ENCODE measurements at regions not wholly inside any gene's neighbourhood (a gene's known extent, or its start where the extent isn't known, plus 50 kb on each side); places are given as distances from the start of the nearest gene placed in this dataset.

DNA sequence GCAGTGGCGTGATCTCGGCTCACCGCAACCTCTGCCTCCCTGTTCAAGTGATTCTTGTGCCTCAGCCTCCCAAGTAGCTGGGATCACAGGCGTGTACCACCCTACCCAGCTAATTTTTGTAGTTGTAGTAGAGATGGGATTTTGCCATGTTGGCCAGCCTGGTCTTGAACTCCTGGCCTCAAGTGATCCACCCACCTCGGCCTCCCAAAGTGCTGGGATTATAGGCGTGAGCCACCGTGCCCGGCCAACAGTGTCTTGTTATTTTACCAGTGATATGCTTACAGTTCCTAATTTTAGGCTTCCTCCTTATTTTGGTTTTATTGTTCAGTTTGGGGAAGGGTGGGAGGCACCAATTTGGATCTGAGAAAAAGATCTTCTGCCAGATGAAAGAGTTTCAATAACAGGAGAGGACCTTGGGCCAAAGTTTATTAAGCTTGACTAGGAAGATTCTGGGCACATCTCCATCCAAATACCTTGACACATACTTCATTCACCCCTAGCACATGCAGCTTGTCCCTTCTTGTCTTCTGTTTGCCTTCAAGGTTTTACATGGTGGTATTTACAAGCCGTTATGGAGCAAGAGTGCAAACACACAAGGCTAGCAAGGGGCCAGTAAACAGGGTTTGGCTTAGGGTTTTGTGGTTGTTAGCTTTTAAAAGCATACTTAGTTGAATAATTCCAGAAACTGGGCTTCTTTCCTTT, 168.1 kb upstream of the DMRT1 start:
- intact Hi-C loops (cut with DNase I), result no loop called here
- TF ChIP-seq, protein P1, sequence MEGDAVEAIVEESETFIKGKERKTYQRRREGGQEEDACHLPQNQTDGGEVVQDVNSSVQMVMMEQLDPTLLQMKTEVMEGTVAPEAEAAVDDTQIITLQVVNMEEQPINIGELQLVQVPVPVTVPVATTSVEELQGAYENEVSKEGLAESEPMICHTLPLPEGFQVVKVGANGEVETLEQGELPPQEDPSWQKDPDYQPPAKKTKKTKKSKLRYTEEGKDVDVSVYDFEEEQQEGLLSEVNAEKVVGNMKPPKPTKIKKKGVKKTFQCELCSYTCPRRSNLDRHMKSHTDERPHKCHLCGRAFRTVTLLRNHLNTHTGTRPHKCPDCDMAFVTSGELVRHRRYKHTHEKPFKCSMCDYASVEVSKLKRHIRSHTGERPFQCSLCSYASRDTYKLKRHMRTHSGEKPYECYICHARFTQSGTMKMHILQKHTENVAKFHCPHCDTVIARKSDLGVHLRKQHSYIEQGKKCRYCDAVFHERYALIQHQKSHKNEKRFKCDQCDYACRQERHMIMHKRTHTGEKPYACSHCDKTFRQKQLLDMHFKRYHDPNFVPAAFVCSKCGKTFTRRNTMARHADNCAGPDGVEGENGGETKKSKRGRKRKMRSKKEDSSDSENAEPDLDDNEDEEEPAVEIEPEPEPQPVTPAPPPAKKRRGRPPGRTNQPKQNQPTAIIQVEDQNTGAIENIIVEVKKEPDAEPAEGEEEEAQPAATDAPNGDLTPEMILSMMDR (IDR thresholded peaks at IDR 0.05), result no peak
- no peak overlapping the region for H3K4me3 ChIP-seq
- no peak overlapping the region for H3K9ac ChIP-seq (ENCODE audit: low read depth in 2 of 2, low read length in 2 of 2)
- H3K27me3 ChIP-seq, result no peaks in the 10 kb centered on the region
- no peaks in the 10 kb centered on the region for H3K36me3 ChIP-seq
- no peaks in the 10 kb centered on the region for H3K9me3 ChIP-seq
- H3K4me1 ChIP-seq, result no peaks in the 10 kb centered on the region
- no peak overlapping the region for H3K27ac ChIP-seq
- DNase-seq, result no peak

DNA sequence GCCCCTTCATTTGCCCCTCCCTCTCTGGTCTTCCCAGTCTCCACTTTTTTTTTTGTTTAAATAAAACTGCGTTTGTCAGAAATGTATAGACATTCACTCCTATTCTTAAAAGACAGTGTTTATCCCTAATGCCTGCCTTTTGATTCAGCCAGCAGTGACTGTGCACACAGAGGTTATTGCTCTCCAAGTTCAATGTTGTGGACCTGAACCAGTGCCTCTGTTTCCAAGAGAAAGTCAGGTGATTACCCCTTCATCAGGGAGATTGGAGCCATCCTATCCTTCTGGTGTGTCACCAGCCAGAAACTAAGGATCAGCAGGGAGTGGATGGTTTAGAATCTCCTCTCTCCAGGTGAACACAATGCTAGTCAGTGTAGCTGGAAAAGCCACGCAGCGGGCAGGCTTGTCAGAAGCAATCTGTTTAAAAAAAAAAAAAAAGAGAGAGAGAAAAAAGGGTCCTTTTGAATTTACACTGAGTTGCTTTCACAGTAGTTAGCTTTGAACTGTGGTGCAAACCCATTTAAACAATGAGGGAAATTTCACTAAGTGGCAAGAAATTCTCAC, 167.5 kb upstream of the DMRT1 start:
- Histone ChIP-seq H3K4me3 (no peak overlapping the region), H3K27ac (no peak overlapping the region), H3K9me3 (no peaks in the 10 kb centered on the region), H3K27me3 (no peaks in the 10 kb centered on the region), H3K4me1 (no peaks in the 10 kb centered on the region), H3K9ac (ENCODE audit: low read depth in 2 of 2, low read length in 2 of 2) (no peak overlapping the region), H3K36me3 (no peaks in the 10 kb centered on the region)
- intact Hi-C loops (cut with DNase I), result no loop called here
- TF ChIP-seq, protein P1 (IDR thresholded peaks at IDR 0.05), result no peak
- DNase-seq, result no peak

DNA sequence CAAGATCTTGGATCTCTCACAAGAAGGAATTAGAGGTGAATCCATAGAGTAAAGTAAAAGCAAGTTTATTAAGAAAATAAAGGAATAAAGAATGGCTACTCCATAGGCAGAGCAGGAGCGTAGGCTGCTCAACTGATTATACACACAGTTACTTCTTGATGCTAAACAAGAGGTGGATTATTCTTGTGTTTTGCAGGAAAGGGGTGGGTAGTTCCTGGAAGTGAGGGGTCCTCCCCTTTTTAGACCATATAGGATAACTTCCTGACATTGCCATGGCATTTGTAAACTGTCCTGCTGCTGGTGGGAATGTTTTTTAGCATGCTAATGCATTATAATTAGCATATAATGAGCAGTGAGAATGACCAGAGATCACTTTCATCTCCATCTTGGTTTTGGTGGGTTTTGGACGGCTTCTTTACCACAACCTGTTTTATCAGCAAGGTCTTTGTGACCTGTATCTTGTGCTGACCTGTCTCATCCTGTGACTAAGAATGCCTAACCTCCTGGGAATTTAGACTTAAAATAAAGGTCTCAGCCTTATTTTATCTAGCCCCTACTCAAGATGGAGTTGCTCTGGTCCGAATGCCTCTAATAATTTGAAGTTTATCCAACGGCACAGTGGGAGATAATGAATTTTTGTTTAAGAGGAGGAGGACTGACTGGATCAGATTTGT, 165.7 kb upstream of the DMRT1 start:
- TF ChIP-seq, protein P1 (IDR thresholded peaks at IDR 0.05), result no peak
- Histone ChIP-seq H3K4me1 (no peaks in the 10 kb centered on the region), H3K27ac (no peak overlapping the region), H3K9me3 (no peaks in the 10 kb centered on the region), H3K9ac (ENCODE audit: low read depth in 2 of 2, low read length in 2 of 2) (no peak overlapping the region), H3K27me3 (no peaks in the 10 kb centered on the region), H3K36me3 (no peaks in the 10 kb centered on the region), H3K4me3 (no peak overlapping the region)
- intact Hi-C loops (cut with DNase I), result no loop called here
- no peak for DNase-seq

DNA sequence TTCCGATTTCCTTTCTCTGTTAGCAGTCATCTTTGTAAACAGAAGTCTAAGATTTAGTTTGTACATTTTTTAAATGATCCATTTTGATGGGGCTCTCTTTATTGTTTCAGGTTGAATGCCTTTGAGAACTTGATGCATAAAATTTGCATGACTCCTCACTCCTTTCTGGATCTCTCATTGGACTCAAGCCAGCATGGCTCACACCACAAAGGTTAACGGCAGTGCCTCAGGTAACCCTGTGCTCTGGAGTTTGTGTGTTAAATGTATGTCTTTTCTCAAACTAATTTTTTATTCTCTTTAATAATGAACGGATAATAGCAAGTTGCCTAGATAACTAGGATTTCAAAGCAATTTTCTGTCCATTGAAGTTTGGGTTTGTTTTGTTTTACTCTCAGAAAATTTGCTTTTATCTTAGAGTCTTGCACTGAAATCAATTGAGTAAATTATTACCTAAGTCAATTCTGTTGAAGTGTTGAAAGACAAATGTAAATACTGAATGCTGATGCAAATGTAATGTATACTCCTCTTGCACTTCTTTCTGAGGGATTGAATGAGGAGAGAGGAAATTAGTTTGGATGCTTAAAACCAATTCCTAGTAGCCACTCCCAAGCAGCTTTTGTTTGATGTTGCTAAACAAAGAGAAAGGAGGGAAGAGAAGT, 164.6 kb upstream of the DMRT1 start:
- Histone ChIP-seq H3K9me3 (no peaks in the 10 kb centered on the region), H3K4me1 (no peaks in the 10 kb centered on the region), H3K27ac (no peak overlapping the region), H3K36me3 (no peaks in the 10 kb centered on the region), H3K9ac (ENCODE audit: low read depth in 2 of 2, low read length in 2 of 2) (no peak overlapping the region), H3K4me3 (no peak overlapping the region), H3K27me3 (no peaks in the 10 kb centered on the region)
- TF ChIP-seq, protein P1 (IDR thresholded peaks at IDR 0.05), result no peak
- no peak for DNase-seq
- intact Hi-C loops (cut with DNase I), result no loop called here

GRCh38 chr9:677461-678097, 163.9 kb upstream of the DMRT1 start:
- H3K9ac ChIP-seq (ENCODE audit: low read depth in 2 of 2, low read length in 2 of 2), result no peak overlapping the region
- no peak for DNase-seq

More at GRCh38 chr9:677461-678097, 163.9 kb upstream of the DMRT1 start:
- Histone ChIP-seq H3K4me3 (peak overlapping the region; percentile 14), H3K27me3 (no peaks in the 10 kb centered on the region), H3K27ac (no peak overlapping the region), H3K4me1 (no peaks in the 10 kb centered on the region), H3K36me3 (no peaks in the 10 kb centered on the region), H3K9me3 (no peaks in the 10 kb centered on the region)
- TF ChIP-seq, protein P1 (IDR thresholded peaks at IDR 0.05), result no peak
- intact Hi-C loops (cut with DNase I), result no loop called here

Measured in colonic mucosa (tissue), 4 donors.